Amygdala (tissue), 56 donors: ENCODE measurements at regions not wholly inside any gene's neighbourhood (a gene's known extent, or its start where the extent isn't known, plus 50 kb on each side); places are given as distances from the start of the nearest gene placed in this dataset.
"Not testable (repeated sequence)": the region's sequence is repeated elsewhere in the genome, so short reads cannot be mapped to it uniquely, and the experiment has no call there.

Experiments
- DNase-seq, 56 donors: peaks; one replicate each; lab custom pipeline; 2025; lab: John Stamatoyannopoulos, UW

DNA sequence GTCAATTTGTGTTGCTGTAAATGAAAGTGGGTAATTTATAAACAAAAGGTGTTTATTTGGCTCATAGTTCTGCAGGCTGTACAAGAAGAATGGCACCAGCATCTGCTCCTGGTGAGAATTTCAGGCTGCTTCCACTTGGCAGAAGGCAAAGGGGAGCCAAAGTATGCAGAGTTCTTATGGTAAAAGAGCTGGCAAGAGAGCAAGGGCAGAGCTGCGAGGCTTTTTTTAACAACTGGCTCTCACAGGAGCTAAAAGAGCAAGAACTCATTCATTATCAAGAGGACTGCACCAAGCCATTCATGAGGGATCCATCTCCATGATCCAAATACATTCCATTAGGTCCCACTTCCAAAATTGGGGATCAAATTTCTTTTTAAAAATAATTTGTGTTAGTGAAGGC lies 1712.7 kb downstream of the SLITRK5 start:
- DNase-seq: no peak

- no peak for DNase-seq
Measured at GRCh38 chr13:89393758-89394304, 1722.7 kb downstream of the SLITRK5 start.

DNA sequence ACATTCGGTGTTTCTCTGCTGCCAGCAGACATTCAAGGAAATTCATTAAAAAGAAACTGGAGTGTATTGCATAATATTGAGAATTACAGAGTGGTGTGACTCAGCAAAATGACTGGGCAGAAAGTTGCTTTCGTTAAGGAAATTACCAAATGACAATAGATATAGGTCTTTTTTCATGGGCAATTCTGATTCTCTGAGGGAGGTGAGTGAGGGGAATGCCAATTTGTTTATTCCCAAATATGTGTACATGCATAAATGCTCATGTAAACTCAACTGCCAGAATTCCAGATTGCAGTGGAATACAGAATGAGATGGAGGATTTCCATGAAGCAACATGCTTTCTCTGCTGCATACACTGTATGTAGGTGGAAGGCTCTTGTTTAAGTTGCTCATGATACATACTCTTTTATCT lies 1730.1 kb downstream of the SLITRK5 start:
- DNase-seq: no peak

DNA sequence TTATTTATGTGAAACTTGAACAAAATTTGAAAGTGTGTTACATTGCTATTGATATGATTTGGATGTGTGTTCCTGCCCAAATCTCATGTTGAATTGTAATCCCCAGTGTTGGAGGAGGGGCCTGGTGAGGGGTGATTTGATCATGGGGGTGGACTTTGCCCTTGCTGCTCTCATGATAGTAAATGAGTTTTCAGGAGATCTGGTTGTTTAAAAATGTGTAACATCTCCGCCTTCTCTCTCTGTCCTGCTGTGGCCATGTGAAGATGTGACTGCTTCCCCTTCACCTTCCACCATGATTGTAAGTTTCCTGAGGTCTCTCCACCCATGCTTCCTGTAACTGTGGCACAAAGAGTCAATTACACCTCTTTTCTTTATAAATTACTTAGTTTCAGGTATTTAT lies 1731.0 kb downstream of the SLITRK5 start:
- DNase-seq: no peak

- not testable (repeated sequence) for DNase-seq
Measured at GRCh38 chr13:89406096-89406495, 1734.9 kb downstream of the SLITRK5 start.

GRCh38 chr13:89407357-89407756 lies 1736.2 kb downstream of the SLITRK5 start:
- no peak for DNase-seq

GRCh38 chr13:89432997-89433396 lies 1761.8 kb downstream of the SLITRK5 start:
- no peak for DNase-seq

GRCh38 chr13:89434624-89435023 lies 1763.5 kb downstream of the SLITRK5 start:
- DNase-seq: not testable (repeated sequence)

DNA sequence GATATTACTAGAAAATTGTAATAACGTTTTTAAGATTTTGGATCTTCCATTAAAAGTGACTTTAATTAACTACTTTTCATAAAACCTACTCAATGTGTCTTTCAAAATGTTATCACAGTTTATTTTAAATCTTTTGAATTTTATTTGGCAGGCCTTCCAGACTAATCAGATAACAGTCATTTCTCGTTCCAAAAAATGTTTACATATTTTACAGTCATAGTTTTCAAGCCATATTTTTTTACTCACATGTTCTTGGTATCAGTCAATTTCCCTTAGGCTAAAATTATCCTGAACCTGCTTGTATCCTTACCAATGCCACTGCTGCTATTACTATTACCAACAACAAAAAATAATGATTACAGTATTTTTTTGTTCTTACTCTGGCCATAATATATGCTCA lies 1783.5 kb downstream of the SLITRK5 start:
- no peak for DNase-seq

DNA sequence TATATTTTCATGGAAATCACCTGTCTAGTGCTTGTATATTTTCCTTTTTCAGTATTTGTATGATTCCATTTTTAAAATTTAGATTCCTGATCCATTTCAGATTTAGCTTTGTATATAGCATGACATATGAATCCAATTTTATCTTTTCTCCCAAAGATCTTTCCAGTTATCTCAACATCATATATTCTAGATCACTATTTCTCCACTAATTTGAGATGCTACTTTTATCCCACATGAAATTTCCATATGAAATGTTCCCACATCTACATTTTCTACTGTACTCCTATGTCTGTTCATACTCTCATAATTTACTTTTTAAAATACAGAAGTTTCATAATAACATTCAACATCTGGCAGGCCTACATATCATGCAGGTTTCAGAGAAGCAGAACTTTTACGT lies 1784.1 kb downstream of the SLITRK5 start:
- DNase-seq: no peak

DNA sequence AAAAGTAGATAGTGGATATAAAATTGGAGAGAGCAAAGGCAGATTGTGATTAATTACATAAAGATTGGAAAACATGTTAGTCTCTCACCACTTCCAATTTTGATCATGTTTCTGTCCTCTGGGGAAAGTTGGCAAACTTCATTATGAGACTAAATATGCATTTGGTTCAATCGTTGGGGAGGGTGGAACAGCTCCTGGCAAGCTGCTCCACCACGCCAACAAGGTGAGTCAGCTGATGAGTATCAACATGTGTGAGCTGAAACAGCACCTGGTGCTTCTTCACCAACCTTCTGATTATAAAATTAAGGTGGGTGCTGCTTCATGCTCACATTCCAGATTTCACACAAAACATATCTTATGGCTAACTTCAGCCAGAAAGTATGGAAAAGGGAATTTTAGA lies 1784.6 kb downstream of the SLITRK5 start:
- DNase-seq: no peak

DNA sequence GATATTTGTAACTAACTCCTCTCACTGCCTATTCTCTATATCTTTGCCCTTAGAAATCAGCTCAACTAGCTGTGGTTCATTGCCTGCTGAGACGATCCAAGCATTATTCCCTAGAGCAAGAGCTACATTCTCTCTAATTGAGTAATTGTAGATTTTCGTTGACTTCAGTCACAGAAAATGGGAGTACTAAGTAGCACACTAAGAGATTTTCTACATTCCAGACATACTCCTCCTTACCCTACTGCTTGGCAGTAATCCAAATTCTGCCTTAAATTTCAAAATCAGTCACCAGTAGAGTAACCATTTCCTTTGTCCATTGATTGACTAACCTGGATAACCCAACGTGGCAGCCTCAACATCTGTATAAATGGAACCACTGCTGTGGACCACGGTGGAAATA lies 1786.8 kb downstream of the SLITRK5 start:
- DNase-seq: no peak

DNA sequence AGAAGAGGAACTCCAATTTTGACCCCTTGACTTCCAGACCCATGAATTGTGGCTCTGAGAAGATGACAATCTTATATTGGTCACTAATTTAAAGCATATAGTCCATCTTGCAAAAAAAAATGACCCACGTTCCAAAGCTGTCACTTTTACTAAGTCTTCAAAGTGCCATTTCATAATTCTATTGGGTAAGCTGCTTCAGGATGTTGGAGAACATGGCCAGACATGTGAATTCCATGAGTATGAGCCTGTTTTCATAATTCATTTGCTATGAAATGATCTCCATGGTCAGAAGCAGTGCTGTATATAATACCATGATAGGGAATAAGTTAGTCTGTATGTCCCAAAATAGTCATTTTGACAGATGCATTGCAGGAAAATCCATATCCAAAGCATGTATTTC lies 1787.3 kb downstream of the SLITRK5 start:
- DNase-seq: no peak

DNA sequence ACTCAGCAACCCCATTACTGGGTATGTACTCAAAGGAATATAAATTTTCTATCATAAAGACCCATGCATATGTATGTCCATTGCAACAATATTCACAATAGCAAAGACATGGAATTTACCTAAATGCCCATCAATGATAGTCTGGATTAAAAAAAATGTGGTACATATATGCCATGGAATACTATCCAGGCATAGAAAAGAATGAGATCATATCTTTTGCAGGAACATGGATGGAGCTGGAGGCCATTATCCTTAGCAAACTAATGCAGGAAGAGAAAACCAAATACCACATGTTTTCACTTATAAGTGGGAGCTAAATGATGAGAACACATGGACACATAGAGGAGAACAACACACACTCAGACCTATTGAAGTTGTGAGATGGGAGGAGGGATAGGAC lies 1789.7 kb downstream of the SLITRK5 start:
- not testable (repeated sequence) for DNase-seq

- no peak for DNase-seq
Measured at GRCh38 chr13:89465366-89465765, 1794.2 kb downstream of the SLITRK5 start.

DNA sequence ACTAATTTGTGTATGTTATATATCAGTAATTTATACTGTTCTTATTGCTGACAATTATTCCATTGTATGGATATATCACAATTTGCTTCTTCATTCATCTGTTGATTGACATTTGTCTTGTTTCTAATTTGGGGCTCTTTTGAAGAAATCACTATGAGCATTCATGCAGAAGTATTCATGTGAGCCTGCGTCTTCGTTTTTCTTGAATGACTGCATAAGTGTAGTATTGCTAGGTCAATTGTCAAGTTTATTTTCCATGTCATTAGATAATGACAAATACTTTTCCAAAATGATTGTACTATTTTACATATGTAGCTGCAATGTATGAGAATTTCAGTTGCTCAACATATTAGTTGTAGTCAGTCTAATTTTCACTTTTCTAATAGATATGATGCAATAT lies 1796.9 kb downstream of the SLITRK5 start:
- DNase-seq: no peak

GRCh38 chr13:89470901-89471300 lies 1799.7 kb downstream of the SLITRK5 start:
- DNase-seq: no peak

DNA sequence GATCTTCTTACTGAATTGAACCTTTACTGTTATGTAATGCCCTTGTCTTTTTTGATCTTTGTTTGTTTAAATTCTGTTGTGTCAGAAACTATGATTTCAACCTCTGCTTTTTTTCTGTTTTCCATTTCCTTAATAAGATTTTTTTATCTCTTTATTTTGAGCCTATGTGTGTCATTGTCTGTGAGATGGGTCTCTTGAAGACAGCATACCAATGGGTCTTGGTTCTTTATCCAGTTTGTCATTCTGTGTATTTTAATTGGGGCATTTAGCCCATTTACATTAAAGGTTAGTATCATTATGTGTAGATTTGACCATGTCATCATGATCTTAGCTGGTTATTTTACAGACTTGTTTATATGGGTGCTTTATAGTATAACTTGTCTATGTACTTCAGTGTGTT lies 1803.3 kb downstream of the SLITRK5 start:
- no peak for DNase-seq

- DNase-seq: no peak
Measured at GRCh38 chr13:89486065-89486464, 1814.9 kb downstream of the SLITRK5 start.

DNA sequence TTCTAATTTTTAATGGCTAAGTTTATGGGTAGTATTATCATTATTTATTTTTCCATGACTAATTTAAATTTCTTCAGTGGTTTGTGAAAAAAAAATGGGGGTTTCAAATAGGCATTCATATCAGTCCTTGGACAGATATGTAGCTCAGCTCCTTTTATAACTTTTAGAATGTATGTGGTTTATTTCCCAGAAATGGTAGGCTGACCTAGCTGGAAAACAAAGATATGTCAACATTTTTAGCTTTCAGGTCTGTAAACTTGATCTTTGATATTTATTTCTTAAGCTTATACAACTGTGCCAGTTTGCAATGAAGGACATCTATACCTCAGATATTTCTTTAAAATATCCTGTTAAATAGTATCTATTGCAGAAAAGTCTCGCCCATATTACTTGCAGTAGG lies 1815.5 kb downstream of the SLITRK5 start:
- no peak for DNase-seq

- DNase-seq: no peak
Measured at GRCh38 chr13:89490661-89491060, 1819.5 kb downstream of the SLITRK5 start.

DNA sequence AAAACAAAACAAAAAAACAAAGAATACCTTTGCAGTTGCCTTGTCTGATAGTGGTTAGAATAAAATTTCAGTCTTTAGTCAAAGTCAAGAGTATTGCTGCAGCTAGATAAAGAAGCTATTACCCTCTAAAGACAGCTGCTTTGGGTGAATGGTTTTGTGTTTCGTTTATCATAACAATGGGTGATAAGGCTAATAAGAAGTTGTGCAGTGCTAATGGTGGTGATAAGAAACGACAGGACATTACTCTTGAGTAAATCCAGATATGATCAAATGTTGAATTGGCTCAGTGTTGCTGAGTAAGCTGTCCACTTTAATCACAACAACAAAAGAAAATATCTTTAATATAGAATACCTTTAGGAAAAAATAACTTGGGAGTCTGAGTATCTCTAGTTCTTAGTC lies 1825.3 kb downstream of the SLITRK5 start:
- DNase-seq: no peak

DNA sequence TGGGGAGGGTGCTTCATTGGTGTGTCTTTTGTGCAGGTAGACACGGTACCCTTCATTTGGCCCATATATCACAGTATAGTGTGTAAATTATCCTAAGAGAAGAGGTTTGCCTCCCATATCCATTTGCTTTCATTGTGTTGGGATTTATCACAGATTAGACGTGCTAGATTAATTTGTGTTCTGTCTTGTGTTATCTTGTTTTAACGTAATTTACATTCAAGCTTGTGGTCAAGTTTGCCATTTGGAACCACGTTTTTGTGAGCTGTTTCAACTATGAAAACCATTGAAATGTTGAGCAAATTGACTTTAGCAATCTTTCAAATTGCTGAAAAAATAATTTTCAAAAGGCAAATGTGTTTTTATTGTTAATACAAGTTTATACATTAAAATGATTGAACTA lies 1826.5 kb downstream of the SLITRK5 start:
- DNase-seq: no peak
